Peyer's patch (tissue), 4 donors: ENCODE measurements at regions not wholly inside any gene's neighbourhood (a gene's known extent, or its start where the extent isn't known, plus 50 kb on each side); places are given as distances from the start of the nearest gene placed in this dataset.

ENCODE experiments used
- POLR2A ChIP-seq, 2 donors: fragments of 450-650 bp; IDR thresholded peaks; one replicate each; pipeline ENCODE4 v1.5.1; 2017; ENCODE audit warnings: antibody characterized with exemption in 2 of 2, mild to moderate bottlenecking in 2 of 2, moderate library complexity in 2 of 2
- TF ChIP-seq, protein P1 (sequence below), 6 experiments: fragments of 450-650 bp in 4 of 6; fragments of 200-600 bp in 2 of 6; sonication (generic) in 1 of 6; IDR thresholded peaks; one replicate each; pipeline ENCODE4 v1.5.1; 2017 to 2019; ENCODE audit warnings: antibody characterized with exemption in 6 of 6, mild to moderate bottlenecking in 3 of 6, moderate library complexity in 1 of 6

DNA sequence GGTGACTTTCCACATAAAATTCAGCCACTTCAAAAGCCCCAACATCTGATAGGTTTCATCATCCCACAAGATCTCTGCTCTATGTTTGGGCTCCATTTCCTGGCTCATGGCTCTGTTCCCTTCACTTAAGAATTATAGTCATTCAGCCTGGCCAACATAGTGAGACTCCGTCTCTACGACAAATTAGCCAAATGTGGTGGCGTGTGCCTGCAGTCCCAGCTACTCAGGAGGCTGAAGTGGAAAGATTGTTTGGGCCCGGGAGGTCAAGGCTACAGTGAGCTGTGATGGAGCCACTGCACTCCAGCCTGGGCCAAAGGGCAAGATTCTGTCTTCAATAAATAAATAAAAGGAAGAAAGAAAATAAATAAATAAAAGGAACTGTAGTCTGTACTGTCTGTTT lies 57.9 kb upstream of the CTSV start:
- TF ChIP-seq, protein P1, sequence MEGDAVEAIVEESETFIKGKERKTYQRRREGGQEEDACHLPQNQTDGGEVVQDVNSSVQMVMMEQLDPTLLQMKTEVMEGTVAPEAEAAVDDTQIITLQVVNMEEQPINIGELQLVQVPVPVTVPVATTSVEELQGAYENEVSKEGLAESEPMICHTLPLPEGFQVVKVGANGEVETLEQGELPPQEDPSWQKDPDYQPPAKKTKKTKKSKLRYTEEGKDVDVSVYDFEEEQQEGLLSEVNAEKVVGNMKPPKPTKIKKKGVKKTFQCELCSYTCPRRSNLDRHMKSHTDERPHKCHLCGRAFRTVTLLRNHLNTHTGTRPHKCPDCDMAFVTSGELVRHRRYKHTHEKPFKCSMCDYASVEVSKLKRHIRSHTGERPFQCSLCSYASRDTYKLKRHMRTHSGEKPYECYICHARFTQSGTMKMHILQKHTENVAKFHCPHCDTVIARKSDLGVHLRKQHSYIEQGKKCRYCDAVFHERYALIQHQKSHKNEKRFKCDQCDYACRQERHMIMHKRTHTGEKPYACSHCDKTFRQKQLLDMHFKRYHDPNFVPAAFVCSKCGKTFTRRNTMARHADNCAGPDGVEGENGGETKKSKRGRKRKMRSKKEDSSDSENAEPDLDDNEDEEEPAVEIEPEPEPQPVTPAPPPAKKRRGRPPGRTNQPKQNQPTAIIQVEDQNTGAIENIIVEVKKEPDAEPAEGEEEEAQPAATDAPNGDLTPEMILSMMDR (IDR thresholded peaks at IDR 0.05) = no peak
- TF ChIP-seq POLR2A (IDR thresholded peaks at IDR 0.05) = no peak
